ENCODE measurements at regions not wholly inside any gene's neighbourhood (a gene's known extent, or its start where the extent isn't known, plus 50 kb on each side); places are given as distances from the start of the nearest gene placed in this dataset.

- Histone ChIP-seq H3K4me2 (ENCODE audit: insufficient read depth, low read length) (no peak overlapping the region), H3K9ac (replicated peaks; ENCODE audit: extremely low read depth, insufficient read depth, low read length) (no peak overlapping the region), H3K27me3 (ENCODE audit: control insufficient read depth in 2 of 2, insufficient read depth in 2 of 2, low read length in 2 of 2) (no peaks in the 10 kb centered on the region), H4K20me1 (replicated peaks; ENCODE audit: control insufficient read depth, extremely low read depth, insufficient read depth, low read length) (no peaks in the 10 kb centered on the region), H3K9me3 (replicated peaks; ENCODE audit: control insufficient read depth, insufficient read depth, low read length) (no peaks in the 10 kb centered on the region), H3K4me3 (replicated peaks in 1 of 3; ENCODE audit: insufficient read depth in 1 of 3, low read depth in 1 of 3, low read length in 3 of 3) (no peak overlapping the region), H3K79me2 (ENCODE audit: control insufficient read depth, insufficient read depth, low read length) (no peaks in the 10 kb centered on the region), H3K36me3 (ENCODE audit: control insufficient read depth in 2 of 2, extremely low read depth in 1 of 2, insufficient read depth in 2 of 2, low read length in 2 of 2) (no peaks in the 10 kb centered on the region), H3K4me1 (ENCODE audit: control insufficient read depth, extremely low read depth, insufficient read depth, low read length) (no peaks in the 10 kb centered on the region), H3K9me1 (replicated peaks; ENCODE audit: control insufficient read depth, extremely low read depth, insufficient read depth, low read length) (no peaks in the 10 kb centered on the region), H3K27ac (ENCODE audit: insufficient read depth, low read depth, low read length) (no peak overlapping the region), H2AFZ (ENCODE audit: low read depth, low read length) (no peak overlapping the region)
- CTCF ChIA-PET = no interaction called here
- FAIRE-seq (no peak), DNase-seq (ENCODE audit: low read depth, low spot score) (no peak)
- POLR2A ChIA-PET = no interaction called here
- intact Hi-C loops (cut with micrococcal nuclease) = no loop called here
- dilution Hi-C loops (cut with MboI; ENCODE audit: extremely low pct_ligation_motif_present, low sequenced_read_pairs) = no loop called here
- TF ChIP-seq POLR2A (IDR thresholded peaks at IDR 0.05; ENCODE audit: low read depth, low read length) = no peak
- TF ChIP-seq MYC (IDR thresholded peaks at IDR 0.05; ENCODE audit: low read depth, low read length) = no peak
- no peak for TF ChIP-seq GATA2 (IDR thresholded peaks at IDR 0.05; ENCODE audit: insufficient read depth, insufficient read length, low read depth, low read length)
- no peak for TF ChIP-seq JUN (IDR thresholded peaks at IDR 0.05; ENCODE audit: borderline replicate concordance, insufficient read depth, insufficient read length, low read depth)
- no peak for TF ChIP-seq MAX (IDR thresholded peaks at IDR 0.05; ENCODE audit: insufficient read depth, insufficient read length)
- TF ChIP-seq CTCF (IDR thresholded peaks at IDR 0.05; ENCODE audit: extremely low read depth in 1 of 2, insufficient read depth in 1 of 2, low read depth in 1 of 2, low read length in 2 of 2) = no peak
- TF ChIP-seq EZH2 (IDR thresholded peaks at IDR 0.05; ENCODE audit: borderline replicate concordance, low read depth, low read length, severe bottlenecking) = no peak
- TF ChIP-seq POLR2AphosphoS5 (IDR thresholded peaks at IDR 0.05; ENCODE audit: insufficient read depth, low read depth, low read length) = no peak
- TF ChIP-seq FOS (IDR thresholded peaks at IDR 0.05; ENCODE audit: borderline replicate concordance, insufficient read depth, low read length) = no peak
- no TSS peak for BruUV-seq (replicated peaks)
Measured at GRCh38 chrX:46306103-46306502, 239.1 kb downstream of the ZNF674 start.
